Gastroesophageal sphincter (tissue), 4 donors: ENCODE measurements at regions not wholly inside any gene's neighbourhood (a gene's known extent, or its start where the extent isn't known, plus 50 kb on each side); places are given as distances from the start of the nearest gene placed in this dataset.

Experiments
- ATAC-seq: fragments of 150-250 bp; one replicate; pipeline ENCODE4 v1.9.1; 2016; ENCODE audit warnings: mild to moderate bottlenecking, moderate library complexity
- H3K27ac ChIP-seq, 4 donors: fragments of 200-600 bp; sonication (generic) in 3 of 4; 1 replicate in 3 of 4; 2 replicates in 1 of 4; pipeline ENCODE4 v1.5.1; 2016 to 2019
- H3K27me3 ChIP-seq: fragments of 200-600 bp; sonication (generic); one replicate; pipeline ENCODE4 v1.5.1; 2019
- H3K36me3 ChIP-seq, 2 donors: fragments of 200-600 bp; sonication (generic); one replicate each; pipeline ENCODE4 v1.5.1; 2019; ENCODE audit warnings: control low read depth in 1 of 2
- H3K4me1 ChIP-seq, 3 donors: fragments of 200-600 bp; sonication (generic); 1 replicate in 2 of 3; 2 replicates in 1 of 3; pipeline ENCODE4 v1.5.1; 2016 to 2019; ENCODE audit warnings: control low read depth in 2 of 3
- H3K4me3 ChIP-seq, 2 donors: fragments of 200-600 bp; sonication (generic); one replicate each; pipeline ENCODE4 v1.5.1; 2019; ENCODE audit warnings: mild to moderate bottlenecking in 1 of 2, moderate library complexity in 1 of 2
- H3K9me3 ChIP-seq, 3 donors: fragments of 200-600 bp; sonication (generic); one replicate each; pipeline ENCODE4 v1.5.1; 2017 to 2019; ENCODE audit warnings: control low read depth in 2 of 3
- CTCF ChIP-seq, 4 experiments: fragments of 200-600 bp in 2 of 4; fragments of 450-650 bp in 2 of 4; sonication (generic) in 1 of 4; IDR thresholded peaks; one replicate each; pipeline ENCODE4 v1.5.1; 2017 to 2019; ENCODE audit warnings: antibody characterized with exemption in 4 of 4, mild to moderate bottlenecking in 2 of 4, moderate library complexity in 2 of 4
- EP300 ChIP-seq: sonication (generic); formaldehyde crosslinking; IDR thresholded peaks from one replicate; pipeline ENCODE4 v1.6.1; 2017; ENCODE audit warnings: antibody characterized with exemption, mild to moderate bottlenecking
- POLR2A ChIP-seq, 2 donors: fragments of 450-650 bp; IDR thresholded peaks; one replicate each; pipeline ENCODE4 v1.6.1; 2017; ENCODE audit warnings: antibody characterized with exemption in 2 of 2, mild to moderate bottlenecking in 2 of 2, moderate library complexity in 1 of 2
- POLR2AphosphoS5 ChIP-seq: sonication (generic); formaldehyde crosslinking; IDR thresholded peaks from one replicate; pipeline ENCODE4 v1.6.1; 2017; ENCODE audit warnings: antibody characterized with exemption
- WGBS, 2 donors: methylation state at CpG; one replicate each; pipeline ENCODE4 v1.1.5; 2018; ENCODE audit warnings: low coverage in 1 of 2; 5-methylcytosine and 5-hydroxymethylcytosine counted together

DNA sequence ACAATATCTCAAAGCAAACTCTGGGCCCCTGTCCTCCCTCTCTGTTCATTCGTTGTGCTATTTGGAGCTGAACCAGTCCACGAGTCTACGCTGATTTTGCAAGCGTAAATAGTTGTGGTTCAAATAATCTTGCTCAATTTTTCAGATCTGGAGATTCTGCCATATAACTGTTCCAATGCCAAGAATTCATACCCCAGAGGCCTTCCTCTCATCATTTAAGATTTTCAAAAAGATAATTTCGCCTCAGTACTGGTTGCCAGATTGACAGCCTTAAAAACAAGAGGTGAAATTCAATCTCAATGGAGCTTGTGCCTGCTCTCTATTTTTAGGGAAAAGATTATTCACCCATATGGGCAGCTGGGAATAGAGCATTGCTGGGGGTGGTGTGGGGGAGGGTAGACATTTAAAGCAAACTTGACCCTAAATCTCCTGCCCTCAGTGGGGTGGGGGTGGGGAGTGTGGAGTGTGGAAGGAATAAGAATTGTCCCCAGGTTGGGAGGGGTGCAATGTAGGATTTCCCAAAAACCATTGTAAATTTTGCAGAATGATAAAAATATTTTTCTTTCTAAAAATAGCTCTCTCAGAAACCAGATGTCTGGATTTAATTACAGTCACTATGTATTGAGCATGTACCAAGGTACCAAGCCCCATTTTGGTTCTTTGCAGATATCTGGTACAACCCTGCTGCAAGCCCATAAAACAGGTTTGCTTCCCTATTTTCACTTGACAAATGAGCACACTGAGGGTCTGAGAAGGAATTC is 104.7 kb upstream of the EEPD1 start:
- WGBS, 2 donors = 42 to 79% methylated on average over 4 to 5 of the region's 5 CpGs
- Histone ChIP-seq H3K4me3 (no peak overlapping the region), H3K4me1 (peaks cover 0 to 52% (median 12%) of the 10 kb centered on the region in 3 donors), H3K27me3 (no peaks in the 10 kb centered on the region), H3K9me3 (no peaks in the 10 kb centered on the region), H3K36me3 (no peaks in the 10 kb centered on the region), H3K27ac (peak overlapping the region in 2 of 4 donors; percentile 2 to 39)
- TF ChIP-seq POLR2AphosphoS5 = peak; percentile 50
- TF ChIP-seq CTCF (IDR thresholded peaks at IDR 0.05) = no peak
- peak; percentile 66 for ATAC-seq

GRCh38 chr7:36048902-36049240 is 104.2 kb upstream of the EEPD1 start:
- Histone ChIP-seq H3K27me3 (no peaks in the 10 kb centered on the region), H3K4me3 (no peak overlapping the region), H3K27ac (no peak overlapping the region), H3K9me3 (no peaks in the 10 kb centered on the region), H3K4me1 (peaks cover 0 to 52% (median 12%) of the 10 kb centered on the region in 3 donors), H3K36me3 (no peaks in the 10 kb centered on the region)
- TF ChIP-seq EP300 = no peak
- WGBS, 2 donors = 50% methylated on average over 1 of the region's 2 CpGs; no CpG with 5 or more reads in 1 of the 2 donors
- no peak for ATAC-seq

- H3K9me3 ChIP-seq = no peaks in the 10 kb centered on the region
- no peak for TF ChIP-seq CTCF (IDR thresholded peaks at IDR 0.05)
- TF ChIP-seq POLR2A (IDR thresholded peaks at IDR 0.05) = no peak
- TF ChIP-seq POLR2AphosphoS5 = no peak
- TF ChIP-seq EP300 = no peak
- H3K27me3 ChIP-seq = no peaks in the 10 kb centered on the region
- H3K4me3 ChIP-seq = no peak overlapping the region
- peaks cover 0 to 27% (median 4%) of the 10 kb centered on the region in 3 donors for H3K4me1 ChIP-seq
- WGBS, 2 donors = 41 to 80% methylated on average over 4 of the region's 4 CpGs
- H3K27ac ChIP-seq = no peak overlapping the region
- H3K36me3 ChIP-seq = no peaks in the 10 kb centered on the region
- no peak for ATAC-seq
Observed at GRCh38 chr7:36051501-36051900, 101.6 kb upstream of the EEPD1 start.

- peaks cover 0 to 6% (median 3%) of the 10 kb centered on the region in 3 donors for H3K4me1 ChIP-seq
- no peaks in the 10 kb centered on the region for H3K27me3 ChIP-seq
- TF ChIP-seq POLR2AphosphoS5 (no peak), EP300 (no peak), CTCF (IDR thresholded peaks at IDR 0.05) (no peak), POLR2A (IDR thresholded peaks at IDR 0.05) (no peak)
- no peak overlapping the region for H3K27ac ChIP-seq
- ATAC-seq = no peak
- no peak overlapping the region for H3K4me3 ChIP-seq
- H3K36me3 ChIP-seq = no peaks in the 10 kb centered on the region
- H3K9me3 ChIP-seq = no peaks in the 10 kb centered on the region
- 50 to 64% methylated on average over 1 to 3 of the region's 3 CpGs for WGBS, 2 donors
Observed at GRCh38 chr7:36053589-36053988, 99.5 kb upstream of the EEPD1 start.

DNA sequence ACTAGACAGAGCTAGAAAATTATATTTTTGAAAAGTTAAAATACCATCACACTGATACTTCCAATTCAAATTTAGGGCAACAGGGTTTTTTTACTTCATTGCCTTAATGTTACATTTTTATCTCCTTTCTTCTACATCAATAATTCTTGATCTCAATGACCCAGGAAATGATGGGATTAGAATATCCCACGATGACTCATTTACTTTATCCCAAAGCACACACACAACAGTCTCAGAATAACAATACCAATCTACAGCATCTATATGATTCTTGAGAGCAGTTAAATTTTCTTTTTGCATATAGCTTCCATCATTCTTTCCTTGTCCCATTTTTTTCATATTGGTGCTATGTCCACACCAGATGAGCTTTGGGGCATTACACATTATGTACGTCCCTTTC is 98.4 kb upstream of the EEPD1 start:
- H3K4me3 ChIP-seq = no peak overlapping the region
- H3K9me3 ChIP-seq = no peaks in the 10 kb centered on the region
- H3K36me3 ChIP-seq = no peaks in the 10 kb centered on the region
- 89 to 97% methylated on average over 2 of the region's 2 CpGs for WGBS, 2 donors
- no peaks in the 10 kb centered on the region for H3K4me1 ChIP-seq
- no peak overlapping the region for H3K27ac ChIP-seq
- ATAC-seq = no peak
- TF ChIP-seq EP300 = no peak
- no peak for TF ChIP-seq POLR2AphosphoS5
- no peak for TF ChIP-seq POLR2A (IDR thresholded peaks at IDR 0.05)
- TF ChIP-seq CTCF (IDR thresholded peaks at IDR 0.05) = no peak
- no peaks in the 10 kb centered on the region for H3K27me3 ChIP-seq
